Mesothelial cell of epicardium (in vitro differentiated cells): ENCODE measurements at regions not wholly inside any gene's neighbourhood (a gene's known extent, or its start where the extent isn't known, plus 50 kb on each side); places are given as distances from the start of the nearest gene placed in this dataset.

ENCODE experiments used
- DNase-seq, 2 experiments: peaks; one replicate each; pipeline ENCODE4 v3.0.0; 2021; ENCODE audit warnings: low spot score in 2 of 2; ENCODE audit not compliant: unreplicated experiment in 2 of 2
- H3K27ac Mint-ChIP-seq: 2 replicates; pipeline ENCODE4 v1.8.0; 2021; ENCODE audit warnings: mixed read lengths
- H3K27me3 Mint-ChIP-seq: 2 replicates; pipeline ENCODE4 v1.8.0; 2021; ENCODE audit warnings: low read depth, mixed read lengths
- H3K36me3 Mint-ChIP-seq: 2 replicates; pipeline ENCODE4 v1.8.0; 2021; ENCODE audit warnings: mixed read lengths
- H3K4me1 Mint-ChIP-seq: 2 replicates; pipeline ENCODE4 v1.8.0; 2021; ENCODE audit warnings: mixed read lengths
- H3K4me3 Mint-ChIP-seq: 2 replicates; pipeline ENCODE4 v1.8.0; 2021; ENCODE audit warnings: mild to moderate bottlenecking, moderate library complexity, mixed read lengths
- H3K9me3 Mint-ChIP-seq: 2 replicates; pipeline ENCODE4 v1.8.0; 2021; ENCODE audit warnings: mixed read lengths
- CTCF ChIP-seq: fragments of 200-600 bp; sonication (generic); IDR thresholded peaks from one replicate; pipeline ENCODE4 v1.5.0; 2021; ENCODE audit warnings: antibody characterized with exemption; ENCODE audit not compliant: unreplicated experiment

- H3K4me1 Mint-ChIP-seq = peaks cover 23% of the 10 kb centered on the region
Observed at GRCh38 chr4:112857461-112857860, 192.0 kb upstream of the ANK2 start.

DNA sequence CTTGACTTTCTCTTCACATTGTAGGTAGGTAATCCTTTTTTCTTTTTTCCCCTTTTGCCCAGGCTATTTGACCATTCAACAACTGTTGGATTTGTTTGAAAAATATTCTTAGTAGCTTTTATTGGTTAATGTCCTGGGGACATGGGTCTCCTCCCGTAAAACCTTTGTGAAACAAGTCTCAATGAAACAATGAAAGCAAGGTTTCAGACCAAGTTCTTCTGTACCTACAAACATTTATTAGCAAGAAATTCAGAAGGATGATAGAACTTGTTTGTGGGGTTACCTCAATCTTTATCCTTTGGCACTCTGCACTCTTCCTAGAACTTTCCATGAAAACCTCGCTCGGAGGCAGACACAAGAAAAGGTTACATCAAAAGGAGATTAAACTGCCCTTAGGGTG is 190.7 kb upstream of the ANK2 start:
- no peak overlapping the region for H3K4me3 Mint-ChIP-seq
- H3K9me3 Mint-ChIP-seq = no peaks in the 10 kb centered on the region
- H3K4me1 Mint-ChIP-seq = peaks cover 23% of the 10 kb centered on the region
- no peak for DNase-seq
- no peak for TF ChIP-seq CTCF
- H3K27me3 Mint-ChIP-seq = no peaks in the 10 kb centered on the region
- no peak overlapping the region for H3K27ac Mint-ChIP-seq
- no peaks in the 10 kb centered on the region for H3K36me3 Mint-ChIP-seq

More at GRCh38 chr4:112857461-112857860, 192.0 kb upstream of the ANK2 start:
- Mint-ChIP-seq H3K4me3 (no peak overlapping the region), H3K27ac (no peak overlapping the region), H3K9me3 (no peaks in the 10 kb centered on the region), H3K27me3 (no peaks in the 10 kb centered on the region), H3K36me3 (no peaks in the 10 kb centered on the region)
- no peak for DNase-seq
- no peak for TF ChIP-seq CTCF

GRCh38 chr4:112859456-112860184 is 189.8 kb upstream of the ANK2 start:
- no peak overlapping the region for H3K4me3 Mint-ChIP-seq
- no peak for TF ChIP-seq CTCF

GRCh38 chr4:112860830-112861690 is 188.4 kb upstream of the ANK2 start:
- Mint-ChIP-seq H3K27ac (peak overlapping the region; percentile 34), H3K4me3 (no peak overlapping the region), H3K36me3 (no peaks in the 10 kb centered on the region), H3K9me3 (no peaks in the 10 kb centered on the region), H3K4me1 (peaks cover 27% of the 10 kb centered on the region), H3K27me3 (no peaks in the 10 kb centered on the region)
- DNase-seq = no peak
- TF ChIP-seq CTCF = no peak

More at GRCh38 chr4:112859456-112860184, 189.8 kb upstream of the ANK2 start:
- Mint-ChIP-seq H3K27me3 (no peaks in the 10 kb centered on the region), H3K4me1 (peaks cover 23% of the 10 kb centered on the region), H3K36me3 (no peaks in the 10 kb centered on the region), H3K27ac (no peak overlapping the region), H3K9me3 (no peaks in the 10 kb centered on the region)
- no peak for DNase-seq

DNA sequence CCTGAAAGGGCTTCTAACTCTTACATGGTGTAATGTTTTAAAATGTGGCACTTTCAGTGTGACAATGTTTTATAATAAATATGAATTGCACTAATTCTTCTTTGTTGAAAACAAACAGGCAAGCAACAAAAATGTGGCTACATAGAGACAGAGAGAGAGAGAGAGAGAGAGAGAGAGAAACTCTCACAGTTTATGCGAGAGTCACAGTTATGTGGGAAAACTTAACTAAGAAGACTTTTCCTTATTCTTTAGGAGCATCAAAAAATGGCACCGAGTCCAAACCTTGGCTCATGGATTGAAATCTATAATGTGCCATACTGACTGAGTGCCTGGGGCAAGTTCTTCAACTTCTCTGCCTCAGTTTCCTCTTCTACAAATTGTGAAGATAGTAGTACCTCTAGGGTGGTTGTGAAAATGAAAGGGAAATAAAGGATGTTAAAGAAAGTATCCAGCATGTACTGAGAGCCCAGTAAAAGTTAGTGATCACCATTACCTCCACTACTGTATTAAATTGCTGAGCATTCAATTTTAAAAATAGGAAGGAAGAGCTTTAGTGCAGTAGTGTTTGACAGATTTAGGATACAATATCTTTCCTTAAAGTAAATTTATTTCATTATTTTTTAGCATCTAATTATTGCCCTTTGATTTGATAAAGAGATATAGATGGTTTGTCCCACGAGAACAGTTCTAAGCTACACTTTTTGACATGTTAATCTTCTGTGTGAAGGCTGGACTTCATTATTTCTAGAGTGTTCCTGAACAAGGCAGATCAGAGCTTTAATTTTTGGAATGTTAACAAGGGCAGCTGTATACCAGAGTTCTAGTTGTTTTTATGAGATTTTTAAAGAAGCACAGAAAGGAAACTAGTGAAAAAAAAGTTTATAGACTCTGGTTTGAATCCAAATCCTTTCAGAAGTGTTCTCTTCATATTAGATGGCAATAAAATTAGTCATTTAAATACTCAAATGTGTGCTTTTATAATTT is 187.5 kb upstream of the ANK2 start:
- peaks cover 32% of the 10 kb centered on the region for H3K4me1 Mint-ChIP-seq
- DNase-seq = no peak
- peak overlapping the region; percentile 1 for H3K27ac Mint-ChIP-seq
- H3K27me3 Mint-ChIP-seq = no peaks in the 10 kb centered on the region
- no peaks in the 10 kb centered on the region for H3K9me3 Mint-ChIP-seq
- no peak for TF ChIP-seq CTCF
- H3K4me3 Mint-ChIP-seq = no peak overlapping the region
- H3K36me3 Mint-ChIP-seq = no peaks in the 10 kb centered on the region
